Endothelial cell of umbilical vein (primary cell): ENCODE measurements at regions not wholly inside any gene's neighbourhood (a gene's known extent, or its start where the extent isn't known, plus 50 kb on each side); places are given as distances from the start of the nearest gene placed in this dataset.

Experiments used
- CTCF ChIP-seq, 2 donors: IDR thresholded peaks; 1 replicate in 1 of 2; 2 replicates in 1 of 2; pipeline ENCODE4 v1.5.1; 2011; ENCODE audit warnings: low read length in 2 of 2, mild to moderate bottlenecking in 2 of 2, moderate library complexity in 2 of 2, control low read depth in 1 of 2, inconsistent platforms in 1 of 2, low read depth in 1 of 2; ENCODE audit not compliant: insufficient read depth in 1 of 2; ENCODE audit errors: extremely low read depth in 1 of 2
- POLR2A ChIP-seq: IDR thresholded peaks from 2 replicates; pipeline ENCODE4 v1.6.1; 2012; ENCODE audit warnings: low read depth, mild to moderate bottlenecking, control low read depth, low read length

- TF ChIP-seq POLR2A: no peak
- TF ChIP-seq CTCF (IDR thresholded peaks at IDR 0.05; ENCODE audit: extremely low read depth in 1 of 2, insufficient read depth in 1 of 2, low read depth in 1 of 2, low read length in 2 of 2): no peak
Measured at GRCh38 chr7:10070899-10071298, 902.8 kb upstream of the PHF14 start.
